SK-N-MC (cell line): ENCODE measurements at regions not wholly inside any gene's neighbourhood (a gene's known extent, or its start where the extent isn't known, plus 50 kb on each side); places are given as distances from the start of the nearest gene placed in this dataset.

ENCODE experiments used
- EZH2 ChIP-seq: fragments of 200-600 bp; sonication (generic); IDR thresholded peaks from one replicate; pipeline ENCODE4 v1.6.1; 2017; ENCODE audit warnings: antibody characterized with exemption
- POLR2AphosphoS5 ChIP-seq: IDR thresholded peaks from 2 replicates; pipeline ENCODE4 v1.6.1; 2012; ENCODE audit warnings: mild to moderate bottlenecking, low read depth, low read length, borderline replicate concordance

DNA sequence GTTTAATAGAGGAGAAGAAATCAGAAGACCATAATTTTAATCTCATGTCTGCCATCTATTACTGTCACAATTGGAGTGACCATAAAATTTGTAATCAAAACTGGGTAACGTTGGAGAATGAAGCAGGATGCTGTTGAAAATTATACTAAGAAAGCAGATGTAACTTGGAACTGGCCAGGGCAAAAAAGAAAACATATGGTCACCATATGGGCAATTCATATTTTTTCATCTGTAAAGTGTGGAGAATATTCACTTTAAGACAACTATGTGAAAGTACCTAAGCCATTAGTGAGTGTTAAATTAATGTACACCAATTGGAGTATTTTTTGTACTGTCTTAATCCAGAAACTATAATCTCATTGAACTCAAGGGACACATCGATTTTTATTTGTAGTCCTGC is 1008.0 kb downstream of the GLUD2 start:
- TF ChIP-seq POLR2AphosphoS5 (no peak), EZH2 (no peak)
